Subcutaneous abdominal adipose tissue (tissue), 5 donors: ENCODE measurements at regions not wholly inside any gene's neighbourhood (a gene's known extent, or its start where the extent isn't known, plus 50 kb on each side); places are given as distances from the start of the nearest gene placed in this dataset.

Source experiments
- H3K27ac ChIP-seq: one replicate; pipeline ENCODE4 v1.7.0; 2013; ENCODE audit warnings: low read depth, mild to moderate bottlenecking, inconsistent platforms, low read length, moderate library complexity
- H3K27me3 ChIP-seq, 5 donors: one replicate each; pipeline ENCODE4 v1.7.0; 2013; ENCODE audit warnings: low read length in 5 of 5, inconsistent platforms in 1 of 5; ENCODE audit not compliant: control insufficient read depth in 5 of 5, insufficient read depth in 4 of 5
- H3K36me3 ChIP-seq, 5 donors: one replicate each; pipeline ENCODE4 v1.7.0; 2013; ENCODE audit warnings: low read length in 5 of 5; ENCODE audit not compliant: control insufficient read depth in 5 of 5, insufficient read depth in 5 of 5
- H3K4me1 ChIP-seq, 5 donors: one replicate each; pipeline ENCODE4 v1.7.0; 2013; ENCODE audit warnings: low read length in 5 of 5, mild to moderate bottlenecking in 3 of 5, moderate library complexity in 1 of 5; ENCODE audit not compliant: control insufficient read depth in 5 of 5, insufficient read depth in 5 of 5
- H3K4me3 ChIP-seq, 5 donors: one replicate each; pipeline ENCODE4 v1.7.0; 2013; ENCODE audit warnings: low read length in 5 of 5, low read depth in 1 of 5
- H3K9ac ChIP-seq, 5 donors: one replicate each; pipeline ENCODE4 v1.7.0; 2013; ENCODE audit warnings: low read length in 5 of 5, mild to moderate bottlenecking in 4 of 5, moderate library complexity in 3 of 5
- H3K9me3 ChIP-seq, 5 donors: one replicate each; pipeline ENCODE4 v1.7.0; 2013; ENCODE audit warnings: low read length in 5 of 5; ENCODE audit not compliant: control insufficient read depth in 5 of 5
- donor health status: healthy.
- donor health status: healthy.
- donor health status: healthy.
- donor health status: healthy.
- donor health status: healthy.

- Histone ChIP-seq H3K27ac (no peak overlapping the region), H3K4me3 (peak overlapping the region in 2 of 5 donors; percentile 15 to 25), H3K9ac (no peak overlapping the region), H3K36me3 (no peaks in the 10 kb centered on the region), H3K9me3 (peaks cover 0 to 8% (median 0%) of the 10 kb centered on the region in 5 donors), H3K27me3 (no peaks in the 10 kb centered on the region), H3K4me1 (peaks cover 0 to 2% (median 0%) of the 10 kb centered on the region in 5 donors)
Measured at GRCh38 chr14:71267691-71268090, 360.4 kb downstream of the PCNX1 start.

- H3K4me1 ChIP-seq, result peaks cover 0 to 2% (median 0%) of the 10 kb centered on the region in 5 donors
- no peaks in the 10 kb centered on the region for H3K36me3 ChIP-seq
- no peak overlapping the region for H3K4me3 ChIP-seq
- no peak overlapping the region for H3K9ac ChIP-seq
- H3K9me3 ChIP-seq, result peaks cover 0 to 7% (median 0%) of the 10 kb centered on the region in 5 donors
- no peaks in the 10 kb centered on the region for H3K27me3 ChIP-seq
- H3K27ac ChIP-seq, result no peak overlapping the region
Measured at GRCh38 chr14:71270111-71270510, 362.9 kb downstream of the PCNX1 start.

- Histone ChIP-seq H3K36me3 (no peaks in the 10 kb centered on the region), H3K4me1 (peaks cover 0 to 2% (median 0%) of the 10 kb centered on the region in 5 donors)
Measured at GRCh38 chr14:71271166-71271945, 364.1 kb downstream of the PCNX1 start.

GRCh38 chr14:71273366-71273765 lies 366.1 kb downstream of the PCNX1 start:
- H3K27ac ChIP-seq, result no peak overlapping the region
- H3K9ac ChIP-seq, result no peak overlapping the region
- no peaks in the 10 kb centered on the region for H3K4me1 ChIP-seq
- peaks cover 0 to 4% (median 0%) of the 10 kb centered on the region in 5 donors for H3K9me3 ChIP-seq
- no peaks in the 10 kb centered on the region for H3K27me3 ChIP-seq
- H3K36me3 ChIP-seq, result no peaks in the 10 kb centered on the region
- H3K4me3 ChIP-seq, result no peak overlapping the region

More at GRCh38 chr14:71271166-71271945, 364.1 kb downstream of the PCNX1 start:
- H3K9me3 ChIP-seq, result peaks cover 0 to 4% (median 0%) of the 10 kb centered on the region in 5 donors
- no peaks in the 10 kb centered on the region for H3K27me3 ChIP-seq
- no peak overlapping the region for H3K27ac ChIP-seq
- no peak overlapping the region for H3K4me3 ChIP-seq
- no peak overlapping the region for H3K9ac ChIP-seq

GRCh38 chr14:71284048-71284447 lies 376.8 kb downstream of the PCNX1 start:
- no peak overlapping the region for H3K9ac ChIP-seq
- H3K4me3 ChIP-seq, result no peak overlapping the region
- H3K27ac ChIP-seq, result no peak overlapping the region
- no peaks in the 10 kb centered on the region for H3K27me3 ChIP-seq
- H3K9me3 ChIP-seq, result peaks cover 0 to 6% (median 6%) of the 10 kb centered on the region in 5 donors
- H3K36me3 ChIP-seq, result no peaks in the 10 kb centered on the region
- H3K4me1 ChIP-seq, result no peaks in the 10 kb centered on the region

GRCh38 chr14:71286126-71286525 lies 378.9 kb downstream of the PCNX1 start:
- Histone ChIP-seq H3K27ac (no peak overlapping the region), H3K9ac (no peak overlapping the region), H3K27me3 (no peaks in the 10 kb centered on the region), H3K9me3 (peaks cover 0 to 6% (median 6%) of the 10 kb centered on the region in 5 donors), H3K4me1 (peaks cover 0 to 3% (median 0%) of the 10 kb centered on the region in 5 donors), H3K4me3 (no peak overlapping the region), H3K36me3 (no peaks in the 10 kb centered on the region)

- Histone ChIP-seq H3K4me3 (no peak overlapping the region), H3K27ac (no peak overlapping the region), H3K4me1 (peaks cover 0 to 4% (median 0%) of the 10 kb centered on the region in 5 donors), H3K9me3 (peaks cover 0 to 6% (median 6%) of the 10 kb centered on the region in 5 donors), H3K27me3 (no peaks in the 10 kb centered on the region), H3K9ac (no peak overlapping the region), H3K36me3 (no peaks in the 10 kb centered on the region)
Measured at GRCh38 chr14:71287567-71287966, 380.3 kb downstream of the PCNX1 start.

GRCh38 chr14:71289536-71289935 lies 382.3 kb downstream of the PCNX1 start:
- Histone ChIP-seq H3K9me3 (peaks cover 0 to 6% (median 6%) of the 10 kb centered on the region in 5 donors), H3K4me3 (no peak overlapping the region), H3K4me1 (peaks cover 0 to 4% (median 0%) of the 10 kb centered on the region in 5 donors), H3K9ac (no peak overlapping the region), H3K36me3 (no peaks in the 10 kb centered on the region), H3K27me3 (no peaks in the 10 kb centered on the region), H3K27ac (no peak overlapping the region)

GRCh38 chr14:71290301-71290700 lies 383.0 kb downstream of the PCNX1 start:
- Histone ChIP-seq H3K27me3 (no peaks in the 10 kb centered on the region), H3K9me3 (peaks cover 0 to 3% (median 2%) of the 10 kb centered on the region in 5 donors), H3K4me3 (no peak overlapping the region), H3K27ac (no peak overlapping the region), H3K4me1 (peaks cover 0 to 4% (median 0%) of the 10 kb centered on the region in 5 donors), H3K36me3 (no peaks in the 10 kb centered on the region), H3K9ac (no peak overlapping the region)

GRCh38 chr14:71290960-71291466 lies 383.8 kb downstream of the PCNX1 start:
- H3K9ac ChIP-seq, result no peak overlapping the region
- peaks cover 0 to 4% (median 0%) of the 10 kb centered on the region in 5 donors for H3K4me1 ChIP-seq
- H3K27me3 ChIP-seq, result no peaks in the 10 kb centered on the region
- no peak overlapping the region for H3K27ac ChIP-seq
- no peaks in the 10 kb centered on the region for H3K36me3 ChIP-seq
- H3K9me3 ChIP-seq, result peaks cover 0 to 4% (median 2%) of the 10 kb centered on the region in 5 donors
- H3K4me3 ChIP-seq, result no peak overlapping the region
